GM21723 (cell line): ENCODE measurements at regions not wholly inside any gene's neighbourhood (a gene's known extent, or its start where the extent isn't known, plus 50 kb on each side); places are given as distances from the start of the nearest gene placed in this dataset.

Experiments
- ATAC-seq: cut with Tn5 transposase; IDR thresholded peaks from one replicate; pipeline ENCODE4 v1.9.1; 2021; ENCODE audit warnings: mild to moderate bottlenecking, moderate library complexity; ENCODE audit not compliant: unreplicated experiment

- ATAC-seq, result no peak
Observed at GRCh38 chr7:106486331-106486730, 174.6 kb downstream of the CCDC71L start.

- ATAC-seq, result no peak
Observed at GRCh38 chr7:106485919-106486318, 175.0 kb downstream of the CCDC71L start.

GRCh38 chr7:106485031-106485551, 175.9 kb downstream of the CCDC71L start:
- no peak for ATAC-seq

GRCh38 chr7:106484562-106484961, 176.4 kb downstream of the CCDC71L start:
- ATAC-seq, result no peak

- ATAC-seq, result no peak
Observed at GRCh38 chr7:106482091-106482490, 178.9 kb downstream of the CCDC71L start.

- no peak for ATAC-seq
Observed at GRCh38 chr7:106480616-106481031, 180.3 kb downstream of the CCDC71L start.

- ATAC-seq, result peak; percentile 81
Observed at GRCh38 chr7:106480161-106480579, 180.8 kb downstream of the CCDC71L start.

- no peak for ATAC-seq
Observed at GRCh38 chr7:106476751-106477150, 184.2 kb downstream of the CCDC71L start.

GRCh38 chr7:106472741-106473140, 188.0 kb upstream of the NAMPT start:
- ATAC-seq, result no peak

GRCh38 chr7:106471686-106472440, 187.1 kb upstream of the NAMPT start:
- no peak for ATAC-seq

- no peak for ATAC-seq
Observed at GRCh38 chr7:106471021-106471420, 186.2 kb upstream of the NAMPT start.

GRCh38 chr7:106466867-106467266, 182.1 kb upstream of the NAMPT start:
- no peak for ATAC-seq

- no peak for ATAC-seq
Observed at GRCh38 chr7:106465704-106466468, 181.1 kb upstream of the NAMPT start.

- no peak for ATAC-seq
Observed at GRCh38 chr7:106464651-106465050, 179.9 kb upstream of the NAMPT start.

- ATAC-seq, result no peak
Observed at GRCh38 chr7:106463851-106464611, 179.2 kb upstream of the NAMPT start.

GRCh38 chr7:106462914-106463482, 178.2 kb upstream of the NAMPT start:
- ATAC-seq, result no peak

- ATAC-seq, result no peak
Observed at GRCh38 chr7:106462365-106462859, 177.6 kb upstream of the NAMPT start.

- no peak for ATAC-seq
Observed at GRCh38 chr7:106460792-106461254, 176.0 kb upstream of the NAMPT start.

- no peak for ATAC-seq
Observed at GRCh38 chr7:106459397-106460072, 174.8 kb upstream of the NAMPT start.

- ATAC-seq, result no peak
Observed at GRCh38 chr7:106457678-106458077, 172.9 kb upstream of the NAMPT start.
